ENCODE measurements at regions not wholly inside any gene's neighbourhood (a gene's known extent, or its start where the extent isn't known, plus 50 kb on each side); places are given as distances from the start of the nearest gene placed in this dataset.
"Not testable (repeated sequence)": the region's sequence is repeated elsewhere in the genome, so short reads cannot be mapped to it uniquely, and the experiment has no call there.

DNA sequence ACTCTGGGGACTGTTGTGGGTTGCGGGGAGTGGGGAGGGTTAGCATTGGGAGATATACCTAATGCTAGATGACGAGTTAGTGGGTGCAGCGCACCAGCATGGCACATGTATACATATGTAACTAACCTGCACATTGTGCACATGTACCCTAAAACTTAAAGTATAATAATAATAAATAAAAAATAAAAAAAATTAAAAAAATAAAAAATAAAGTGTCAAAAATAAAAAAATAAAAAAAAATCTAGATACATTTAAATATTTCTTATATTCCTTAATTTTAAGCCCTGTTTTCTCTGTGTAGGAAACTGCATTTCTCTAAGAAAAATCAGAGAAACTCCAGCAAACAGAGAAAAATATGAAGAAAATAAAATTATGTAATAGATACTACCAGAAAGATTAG, 52.2 kb upstream of the SGO1 start:
- not testable (repeated sequence) for TF ChIP-seq CTCF, EZH2 (IDR thresholded peaks at IDR 0.05)
